PFSK-1 (cell line): ENCODE measurements at regions not wholly inside any gene's neighbourhood (a gene's known extent, or its start where the extent isn't known, plus 50 kb on each side); places are given as distances from the start of the nearest gene placed in this dataset.

Experiments
- FOXP2 ChIP-seq: optimal IDR thresholded peaks from 2 replicates; pipeline ENCODE3; 2011; ENCODE audit warnings: borderline replicate concordance, control low read depth, inconsistent platforms; ENCODE audit not compliant: insufficient read depth; ENCODE audit errors: extremely low read length, extremely low read depth
- POLR2AphosphoS5 ChIP-seq: IDR thresholded peaks from 2 replicates; pipeline ENCODE4 v1.6.1; 2012; ENCODE audit warnings: low read depth, mild to moderate bottlenecking, control low read depth, low read length, moderate library complexity
- REST ChIP-seq, 2 experiments: IDR thresholded peaks; 2 replicates each; pipeline versions ENCODE4 v1.6.1 to v1.8.0; 2011 to 2012; ENCODE audit warnings: low read depth in 2 of 2, low read length in 2 of 2, control low read depth in 1 of 2, inconsistent platforms in 1 of 2, mild to moderate bottlenecking in 1 of 2, moderate library complexity in 1 of 2; ENCODE audit not compliant: insufficient read depth in 1 of 2
- SIN3A ChIP-seq: IDR thresholded peaks from 2 replicates; pipeline ENCODE4 v1.6.1; 2012; ENCODE audit warnings: mild to moderate bottlenecking, low read length, moderate library complexity, borderline replicate concordance; ENCODE audit not compliant: insufficient read depth
- TAF1 ChIP-seq: IDR thresholded peaks from 2 replicates; pipeline ENCODE4 v1.6.1; 2012; ENCODE audit warnings: low read length, control low read depth, borderline replicate concordance; ENCODE audit not compliant: insufficient read depth

DNA sequence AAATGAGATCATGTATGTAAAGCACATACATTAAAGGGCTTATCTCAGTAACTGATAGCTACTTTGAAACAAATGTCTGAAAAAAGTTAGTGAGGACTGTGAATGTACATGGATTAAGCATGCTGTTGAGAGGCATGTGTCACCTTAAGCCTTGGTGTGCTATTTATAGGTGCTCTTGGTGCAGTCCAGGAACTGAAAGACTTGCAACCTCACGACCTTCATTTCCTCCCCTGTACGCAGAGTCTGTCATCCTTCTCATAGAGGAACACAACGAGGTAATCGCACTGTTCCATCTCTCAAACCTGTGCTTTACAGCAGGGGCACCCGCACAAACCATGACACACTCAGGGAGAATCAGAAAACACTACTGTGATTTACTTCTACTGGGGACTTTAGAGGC lies 65.6 kb downstream of the UFM1 start:
- no peak for TF ChIP-seq REST (IDR thresholded peaks at IDR 0.05; ENCODE audit: insufficient read depth in 1 of 2, low read depth in 2 of 2, low read length in 2 of 2)
- TF ChIP-seq TAF1, result no peak
- no peak for TF ChIP-seq SIN3A
- TF ChIP-seq POLR2AphosphoS5, result no peak
- no peak for TF ChIP-seq FOXP2

GRCh38 chr13:38417241-38417640 lies 67.6 kb downstream of the UFM1 start:
- TF ChIP-seq TAF1, result no peak
- no peak for TF ChIP-seq FOXP2
- TF ChIP-seq SIN3A, result no peak
- TF ChIP-seq POLR2AphosphoS5, result no peak
- no peak for TF ChIP-seq REST (IDR thresholded peaks at IDR 0.05; ENCODE audit: insufficient read depth in 1 of 2, low read depth in 2 of 2, low read length in 2 of 2)

GRCh38 chr13:38417727-38418126 lies 68.1 kb downstream of the UFM1 start:
- no peak for TF ChIP-seq SIN3A
- no peak for TF ChIP-seq REST (IDR thresholded peaks at IDR 0.05; ENCODE audit: insufficient read depth in 1 of 2, low read depth in 2 of 2, low read length in 2 of 2)
- TF ChIP-seq POLR2AphosphoS5, result no peak
- TF ChIP-seq TAF1, result no peak
- TF ChIP-seq FOXP2, result no peak

DNA sequence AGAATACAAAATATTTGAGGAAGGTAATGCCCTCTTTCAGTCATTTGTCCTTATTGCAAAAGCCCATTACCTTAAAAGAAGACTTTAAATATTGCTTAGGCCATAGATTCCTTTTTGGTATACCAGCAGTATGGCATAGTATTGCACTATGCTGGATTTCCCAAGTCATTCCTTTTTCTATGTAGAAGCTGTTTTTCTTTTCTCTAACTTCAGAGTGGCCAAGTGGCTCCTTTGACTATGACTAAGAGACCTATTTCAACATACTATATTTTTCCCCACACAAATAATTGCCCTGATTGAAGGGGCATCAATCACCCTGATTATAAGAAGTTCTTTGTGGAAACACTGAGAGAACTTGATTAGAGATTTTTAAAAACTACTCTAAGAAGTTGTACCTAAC lies 68.6 kb downstream of the UFM1 start:
- TF ChIP-seq POLR2AphosphoS5 (no peak), SIN3A (no peak), TAF1 (no peak), FOXP2 (no peak), REST (IDR thresholded peaks at IDR 0.05; ENCODE audit: insufficient read depth in 1 of 2, low read depth in 2 of 2, low read length in 2 of 2) (no peak)

GRCh38 chr13:38419312-38419873 lies 69.7 kb downstream of the UFM1 start:
- TF ChIP-seq TAF1 (no peak), POLR2AphosphoS5 (no peak), SIN3A (no peak), REST (IDR thresholded peaks at IDR 0.05; ENCODE audit: insufficient read depth in 1 of 2, low read depth in 2 of 2, low read length in 2 of 2) (no peak), FOXP2 (no peak)
